ENCODE measurements at regions not wholly inside any gene's neighbourhood (a gene's known extent, or its start where the extent isn't known, plus 50 kb on each side); places are given as distances from the start of the nearest gene placed in this dataset.
"Not testable (repeated sequence)": the region's sequence is repeated elsewhere in the genome, so short reads cannot be mapped to it uniquely, and the experiment has no call there.

GRCh38 chr12:72869024-72869423 lies 596.9 kb downstream of the TRHDE start:
- no peak for DNase-seq

DNA sequence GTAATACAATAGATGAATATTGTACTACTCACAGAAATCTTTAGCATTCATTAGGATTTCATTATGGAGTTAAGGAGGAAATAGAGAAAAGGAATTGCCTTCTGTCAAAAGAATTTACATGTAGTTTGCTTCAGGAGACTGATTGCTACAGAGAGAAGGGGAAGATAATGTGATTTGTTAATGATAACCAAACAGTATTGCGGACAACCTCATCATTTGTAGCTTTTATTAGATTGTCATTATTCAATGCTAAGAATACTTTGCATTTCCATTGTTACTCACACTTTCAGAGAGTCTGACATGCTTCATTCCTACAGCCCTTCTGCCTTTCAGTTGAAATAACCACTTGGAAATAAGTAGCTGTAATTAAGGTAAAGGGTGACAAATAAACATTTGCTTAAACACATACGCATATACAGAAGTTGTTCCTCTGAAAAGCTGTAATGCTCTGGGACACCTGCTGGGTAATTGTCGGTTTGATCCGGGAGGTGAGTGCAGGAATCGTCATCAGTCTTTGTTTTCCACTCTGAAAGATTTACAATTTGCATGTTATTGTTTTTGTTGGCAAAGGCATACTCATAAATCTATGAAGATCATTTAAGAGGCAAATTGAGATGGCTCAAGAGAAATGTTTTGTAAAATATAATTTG lies 600.2 kb downstream of the TRHDE start:
- peak; percentile 79 for DNase-seq

DNA sequence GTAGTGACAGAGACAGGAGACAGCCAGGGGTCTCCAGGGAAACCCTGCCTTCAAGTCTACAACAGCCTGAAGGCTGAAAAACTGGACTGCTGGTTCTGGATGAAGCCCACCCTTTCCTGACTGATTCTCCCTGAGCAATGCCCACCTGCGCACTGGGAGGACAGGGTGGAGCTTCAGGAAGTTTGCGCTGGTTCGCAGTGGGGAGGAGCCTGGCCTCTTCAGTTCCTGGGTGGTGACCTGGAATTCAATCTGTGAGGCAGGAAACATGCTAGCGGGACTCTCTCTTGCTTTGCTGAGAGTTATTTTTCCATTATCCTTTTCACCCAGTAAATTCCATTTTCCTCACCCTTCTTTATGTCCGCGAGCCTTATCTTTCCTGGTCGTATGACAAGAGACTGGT lies 600.8 kb downstream of the TRHDE start:
- peak; percentile 28 for DNase-seq

- no peak for DNase-seq
Observed at GRCh38 chr12:72876092-72876491, 603.9 kb downstream of the TRHDE start.

- no peak for DNase-seq
Observed at GRCh38 chr12:72888693-72889092, 616.5 kb downstream of the TRHDE start.

- no peak for DNase-seq
Observed at GRCh38 chr12:72889791-72890190, 617.6 kb downstream of the TRHDE start.

- DNase-seq, result no peak
Observed at GRCh38 chr12:72901685-72902084, 629.5 kb downstream of the TRHDE start.

- no peak for DNase-seq
Observed at GRCh38 chr12:72925716-72926115, 653.5 kb downstream of the TRHDE start.

DNA sequence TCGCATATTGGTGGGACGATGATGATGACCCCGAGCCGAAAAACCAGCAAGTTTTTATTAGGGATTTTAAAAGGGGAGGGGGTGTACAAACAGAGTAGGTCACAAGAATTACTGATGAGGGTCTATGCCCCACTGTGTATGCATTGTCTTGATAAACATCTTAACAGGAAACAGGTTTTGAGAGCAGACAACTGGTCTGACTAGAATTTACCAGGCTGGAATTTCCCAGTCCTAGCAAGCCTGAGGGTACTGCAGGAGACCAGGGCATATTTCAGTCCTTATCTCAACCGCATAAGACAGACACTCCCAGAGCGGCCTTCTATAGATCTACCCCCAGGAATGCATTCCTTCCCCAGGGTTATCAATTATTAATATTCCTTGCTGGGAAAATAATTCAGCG lies 659.7 kb downstream of the TRHDE start:
- DNase-seq, result not testable (repeated sequence)

- no peak for DNase-seq
Observed at GRCh38 chr12:72937486-72937885, 665.3 kb downstream of the TRHDE start.

- no peak for DNase-seq
Observed at GRCh38 chr12:72957454-72957853, 685.3 kb downstream of the TRHDE start.

DNA sequence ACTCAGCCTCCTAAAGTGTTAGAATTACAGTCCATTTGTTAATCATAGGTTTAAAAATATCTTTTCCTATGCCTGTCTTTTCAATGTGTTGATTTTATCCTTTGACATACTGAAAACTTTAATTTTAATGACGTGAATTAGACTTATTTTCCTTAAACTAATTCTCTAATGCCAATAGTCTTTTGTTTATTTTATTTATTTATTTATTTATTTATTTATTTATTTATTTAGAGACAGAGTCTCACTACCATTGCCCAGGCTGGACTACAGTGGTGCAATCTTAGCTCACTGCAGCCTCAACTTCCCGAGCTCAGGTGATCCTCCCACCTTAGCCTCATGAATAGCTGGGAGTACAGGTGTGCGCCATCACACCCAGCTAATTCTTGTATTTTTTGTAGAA lies 694.5 kb downstream of the TRHDE start:
- DNase-seq, result no peak

- no peak for DNase-seq
Observed at GRCh38 chr12:72974954-72975555, 702.9 kb downstream of the TRHDE start.

DNA sequence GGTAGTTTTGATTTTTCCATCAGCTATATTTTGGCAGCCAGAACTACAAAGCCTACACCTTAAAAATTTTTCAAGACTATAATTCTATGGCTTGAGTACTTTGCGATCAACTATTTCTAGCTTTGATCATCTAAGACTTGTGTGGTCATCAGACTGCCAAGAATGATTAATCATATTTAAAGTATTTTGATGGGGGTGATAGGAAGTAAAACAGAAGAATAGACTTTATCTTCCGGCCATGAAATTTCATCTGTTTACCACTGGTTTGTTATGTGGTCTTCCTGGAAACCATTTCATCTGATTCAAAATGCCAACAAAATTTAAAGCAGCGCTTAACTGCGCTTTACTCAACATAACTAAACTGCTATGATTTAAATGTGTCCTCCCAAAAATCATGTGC lies 706.8 kb downstream of the TRHDE start:
- no peak for DNase-seq

DNA sequence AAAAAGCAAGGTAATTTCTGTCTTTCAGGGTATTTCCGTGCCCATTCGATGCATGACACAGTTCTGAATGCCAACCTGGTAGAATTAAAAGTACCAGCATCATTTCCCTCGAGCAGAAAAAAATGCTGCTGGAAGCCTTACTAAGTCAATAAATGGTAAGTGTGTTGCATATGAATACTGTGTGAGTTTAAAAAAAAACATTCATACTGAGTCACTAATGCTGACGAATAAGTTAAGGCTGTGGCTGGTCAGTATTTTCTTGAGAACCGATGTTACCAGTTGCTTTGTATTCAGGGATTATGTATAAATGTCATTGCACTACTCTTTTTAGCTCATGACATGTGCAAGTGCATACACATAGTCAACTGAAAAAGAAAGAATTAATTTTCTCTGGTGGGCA lies 710.2 kb downstream of the TRHDE start:
- DNase-seq, result no peak

DNA sequence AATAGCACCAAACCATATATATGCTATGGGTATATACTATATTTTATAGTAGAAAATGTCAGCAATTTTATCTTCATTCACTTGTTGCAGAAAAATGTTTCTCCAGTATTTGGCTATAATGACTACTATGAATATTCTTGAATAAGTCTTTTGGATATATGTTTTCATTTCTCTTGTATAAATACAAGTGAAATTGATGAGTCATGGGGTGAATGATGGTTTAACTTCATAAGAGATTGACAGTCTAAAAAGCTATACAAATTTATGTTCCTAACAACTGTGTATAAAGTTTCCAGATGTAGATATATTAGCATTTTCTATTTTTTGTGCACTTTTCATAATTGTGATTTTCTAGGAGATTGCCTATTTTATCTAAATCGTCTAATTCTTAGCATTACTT lies 714.8 kb downstream of the TRHDE start:
- no peak for DNase-seq

DNA sequence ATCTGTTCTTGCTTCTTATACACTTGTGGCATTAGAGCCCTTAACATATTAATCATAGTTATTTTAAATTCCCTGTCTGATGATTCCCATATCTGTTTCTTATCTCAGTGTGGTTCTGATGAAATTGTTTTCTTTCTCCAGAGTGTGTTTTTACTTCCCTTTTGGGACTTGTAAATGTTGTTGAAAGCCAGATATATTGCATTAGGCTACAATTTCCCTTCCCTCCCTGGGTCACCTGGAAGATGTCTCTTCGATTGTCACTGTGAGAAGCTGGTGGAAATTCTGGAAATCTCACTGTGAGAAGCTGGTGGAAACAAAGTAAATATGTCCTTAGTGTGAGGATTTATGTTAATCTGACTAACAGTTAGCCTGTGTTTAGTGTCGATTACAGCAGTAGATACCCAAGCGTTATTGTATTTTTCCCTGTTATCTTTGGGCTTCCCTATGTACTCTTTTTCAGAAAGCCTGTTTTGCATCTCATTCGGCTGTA lies 717.3 kb downstream of the TRHDE start:
- no peak for DNase-seq

DNA sequence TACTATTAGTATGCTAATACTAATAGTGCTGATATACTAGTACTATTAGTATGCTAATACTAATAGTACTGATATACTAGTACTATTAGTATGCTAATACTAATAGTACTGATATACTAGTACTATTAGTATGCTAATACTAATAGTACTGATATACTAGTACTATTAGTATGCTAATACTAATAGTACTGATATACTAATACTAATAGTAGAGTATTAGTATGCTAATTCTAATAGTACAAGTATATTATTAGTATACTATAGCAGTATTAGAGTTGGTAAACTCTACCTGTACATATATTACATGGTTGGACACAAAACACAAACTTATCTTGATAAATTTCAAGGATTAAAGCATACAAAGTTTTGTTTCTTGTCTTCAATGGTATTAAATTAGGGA lies 722.9 kb downstream of the TRHDE start:
- not testable (repeated sequence) for DNase-seq

DNA sequence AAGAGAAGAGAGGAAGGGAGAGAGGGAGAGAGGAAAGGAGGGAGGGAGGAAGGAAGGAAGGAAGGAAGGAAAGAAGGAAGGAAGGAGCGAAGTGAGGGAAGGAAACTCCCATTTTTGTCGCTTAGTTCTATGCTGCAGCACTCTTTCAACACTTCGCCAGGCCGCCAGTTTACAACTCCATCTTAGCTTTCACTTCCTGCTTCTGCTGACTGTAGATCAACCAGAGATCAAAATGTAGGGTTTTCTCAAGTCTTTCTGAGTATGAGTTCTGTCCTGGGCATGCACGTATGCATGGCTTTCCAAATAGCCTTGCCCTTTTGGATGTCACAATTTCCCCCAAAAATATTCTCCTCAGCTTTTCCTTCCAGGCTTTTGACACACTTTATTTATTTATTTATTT lies 723.4 kb downstream of the TRHDE start:
- DNase-seq, result no peak

DNA sequence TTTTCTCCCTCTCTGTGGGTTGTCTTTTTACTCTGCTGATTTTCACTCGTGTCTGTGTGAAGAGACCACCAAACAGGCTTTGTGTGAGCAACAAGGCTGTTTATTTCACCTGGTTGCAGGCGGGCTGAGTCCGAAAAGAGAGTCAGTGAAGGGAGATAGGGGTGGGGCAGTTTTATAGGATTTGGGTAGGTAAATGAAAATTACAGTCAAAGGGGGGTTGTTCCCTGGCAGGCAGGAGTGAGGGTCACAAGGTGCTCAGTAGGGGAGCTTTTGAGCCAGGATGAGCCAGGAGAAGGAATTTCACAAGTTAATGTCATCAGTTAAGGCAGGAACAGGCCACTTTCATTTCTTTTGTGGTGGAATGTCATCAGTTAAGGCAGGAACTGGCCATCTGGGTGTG lies 729.6 kb downstream of the TRHDE start:
- DNase-seq, result not testable (repeated sequence)

DNA sequence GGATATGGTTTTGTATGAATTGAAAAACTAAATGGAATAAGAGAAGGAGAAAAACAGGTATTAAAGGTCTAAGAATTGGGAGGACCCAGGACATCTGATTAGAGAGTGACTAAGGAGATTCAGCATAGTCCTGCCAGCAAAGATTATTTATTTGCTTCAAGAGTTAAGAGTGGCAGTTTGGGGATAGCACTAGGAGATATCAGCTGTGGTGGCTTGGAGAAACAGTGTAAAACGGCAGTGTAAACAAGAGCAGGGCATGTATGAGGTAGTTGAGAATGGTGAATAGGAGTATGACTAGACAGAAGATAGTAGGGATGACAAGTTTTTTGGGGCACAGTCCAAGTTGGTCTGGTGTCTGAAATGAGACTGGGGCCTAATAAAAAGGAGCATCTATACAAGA lies 730.3 kb downstream of the TRHDE start:
- not testable (repeated sequence) for DNase-seq

GRCh38 chr12:73009138-73009834 lies 737.1 kb downstream of the TRHDE start:
- not testable (repeated sequence) for DNase-seq

DNA sequence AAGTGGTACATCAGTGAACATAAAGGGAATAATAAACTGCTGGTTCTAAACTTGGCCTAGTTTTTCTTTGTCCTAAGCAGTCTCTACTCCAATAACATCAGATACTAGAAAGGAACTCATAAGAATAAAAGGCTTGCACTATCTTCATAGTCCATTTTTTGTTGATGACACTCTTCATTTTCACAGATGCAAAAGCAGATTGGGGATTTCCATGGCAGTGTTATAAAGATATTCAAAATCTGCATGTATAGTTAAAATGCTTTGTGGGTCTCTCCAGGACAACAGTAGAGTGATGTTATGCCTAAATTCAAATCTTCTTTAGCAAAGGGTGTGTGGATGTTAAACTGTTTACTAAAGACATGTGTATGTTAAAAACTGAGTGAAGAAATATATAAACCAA lies 745.8 kb downstream of the TRHDE start:
- no peak for DNase-seq

GRCh38 chr12:73053893-73054292 lies 781.7 kb downstream of the TRHDE start:
- DNase-seq, result no peak

All from NCI-H748 treated with DMSO at 0.1 percent for 48 hours (cell line).